ENCODE measurements at regions not wholly inside any gene's neighbourhood (a gene's known extent, or its start where the extent isn't known, plus 50 kb on each side); places are given as distances from the start of the nearest gene placed in this dataset.

GRCh38 chr14:26121181-26121580, 476.7 kb downstream of the NOVA1 start:
- no peak for TF ChIP-seq CTCF (IDR thresholded peaks at IDR 0.05; ENCODE audit: insufficient read depth, low read length, poor library complexity, severe bottlenecking)

GRCh38 chr14:26113911-26114640, 483.8 kb downstream of the NOVA1 start:
- no peak for DNase-seq (ENCODE audit: low read depth)
- no peak overlapping the region for H3K4me3 ChIP-seq (ENCODE audit: low read depth, low read length)
- H3K36me3 ChIP-seq (ENCODE audit: control insufficient read depth, insufficient read depth, low read length) = no peaks in the 10 kb centered on the region
- H3K27me3 ChIP-seq (ENCODE audit: control insufficient read depth, insufficient read depth, low read length) = no peaks in the 10 kb centered on the region
- no peak for TF ChIP-seq CTCF (IDR thresholded peaks at IDR 0.05; ENCODE audit: insufficient read depth, low read length, poor library complexity, severe bottlenecking)

More at GRCh38 chr14:26121181-26121580, 476.7 kb downstream of the NOVA1 start:
- H3K36me3 ChIP-seq (ENCODE audit: control insufficient read depth, insufficient read depth, low read length) = no peaks in the 10 kb centered on the region
- no peak for DNase-seq (ENCODE audit: low read depth)
- H3K4me3 ChIP-seq (ENCODE audit: low read depth, low read length) = no peak overlapping the region
- H3K27me3 ChIP-seq (ENCODE audit: control insufficient read depth, insufficient read depth, low read length) = no peaks in the 10 kb centered on the region

GRCh38 chr14:26104717-26105116, 493.1 kb downstream of the NOVA1 start:
- no peaks in the 10 kb centered on the region for H3K36me3 ChIP-seq (ENCODE audit: control insufficient read depth, insufficient read depth, low read length)
- no peaks in the 10 kb centered on the region for H3K27me3 ChIP-seq (ENCODE audit: control insufficient read depth, insufficient read depth, low read length)
- TF ChIP-seq CTCF (IDR thresholded peaks at IDR 0.05; ENCODE audit: insufficient read depth, low read length, poor library complexity, severe bottlenecking) = no peak
- no peak overlapping the region for H3K4me3 ChIP-seq (ENCODE audit: low read depth, low read length)
- DNase-seq (ENCODE audit: low read depth) = no peak

GRCh38 chr14:26097852-26098251, 500.0 kb downstream of the NOVA1 start:
- Histone ChIP-seq H3K36me3 (ENCODE audit: control insufficient read depth, insufficient read depth, low read length) (no peaks in the 10 kb centered on the region), H3K4me3 (ENCODE audit: low read depth, low read length) (no peak overlapping the region), H3K27me3 (ENCODE audit: control insufficient read depth, insufficient read depth, low read length) (no peaks in the 10 kb centered on the region)
- no peak for DNase-seq (ENCODE audit: low read depth)
- TF ChIP-seq CTCF (IDR thresholded peaks at IDR 0.05; ENCODE audit: insufficient read depth, low read length, poor library complexity, severe bottlenecking) = no peak

- H3K27me3 ChIP-seq (ENCODE audit: control insufficient read depth, insufficient read depth, low read length) = no peaks in the 10 kb centered on the region
- no peak for DNase-seq (ENCODE audit: low read depth)
- no peak for TF ChIP-seq CTCF (IDR thresholded peaks at IDR 0.05; ENCODE audit: insufficient read depth, low read length, poor library complexity, severe bottlenecking)
Observed at GRCh38 chr14:26088275-26088674, 509.6 kb downstream of the NOVA1 start.

GRCh38 chr14:26081043-26081442, 516.8 kb downstream of the NOVA1 start:
- TF ChIP-seq CTCF (IDR thresholded peaks at IDR 0.05; ENCODE audit: insufficient read depth, low read length, poor library complexity, severe bottlenecking) = no peak
- DNase-seq (ENCODE audit: low read depth) = no peak
- Histone ChIP-seq H3K36me3 (ENCODE audit: control insufficient read depth, insufficient read depth, low read length) (no peaks in the 10 kb centered on the region), H3K4me3 (ENCODE audit: low read depth, low read length) (no peak overlapping the region), H3K27me3 (ENCODE audit: control insufficient read depth, insufficient read depth, low read length) (no peaks in the 10 kb centered on the region)

More at GRCh38 chr14:26088275-26088674, 509.6 kb downstream of the NOVA1 start:
- no peak overlapping the region for H3K4me3 ChIP-seq (ENCODE audit: low read depth, low read length)
- no peaks in the 10 kb centered on the region for H3K36me3 ChIP-seq (ENCODE audit: control insufficient read depth, insufficient read depth, low read length)

Measured in kidney epithelial cell (primary cell).